Heart right ventricle (tissue), 16 donors: ENCODE measurements at regions not wholly inside any gene's neighbourhood (a gene's known extent, or its start where the extent isn't known, plus 50 kb on each side); places are given as distances from the start of the nearest gene placed in this dataset.
A peak's percentile ranks its signal among the peaks of the same experiment; 100 is the strongest.

Experiments
- ATAC-seq, 8 donors: fragments of 200-7000 bp; cut with Tn5 transposase; one replicate each; pipeline ENCODE4 v1.9.1; 2020; ENCODE audit warnings: mild to moderate bottlenecking in 8 of 8, moderate library complexity in 8 of 8, moderate number of reproducible peaks in 1 of 8
- DNase-seq, 2 donors: peaks; one replicate each; pipeline ENCODE4 v3.0.0-alpha.2; 2020
- H3K27ac ChIP-seq, 10 donors: fragments of 200-600 bp; sonication (generic) in 2 of 10; one replicate each; pipeline versions ENCODE4 v1.5.0 to v1.8.0; 2020 to 2022; ENCODE audit warnings: mild to moderate bottlenecking in 3 of 10
- H3K27me3 ChIP-seq, 7 donors: fragments of 200-600 bp; one replicate each; pipeline ENCODE4 v1.8.0; 2021 to 2022; ENCODE audit warnings: mild to moderate bottlenecking in 2 of 7
- H3K36me3 ChIP-seq, 9 donors: fragments of 200-600 bp; sonication (generic) in 1 of 9; one replicate each; pipeline versions ENCODE4 v1.5.0 to v1.8.0; 2020 to 2022; ENCODE audit warnings: mild to moderate bottlenecking in 2 of 9
- H3K4me1 ChIP-seq, 9 donors: fragments of 200-600 bp; sonication (generic) in 1 of 9; one replicate each; pipeline versions ENCODE4 v1.5.0 to v1.8.0; 2020 to 2022; ENCODE audit warnings: mild to moderate bottlenecking in 4 of 9
- H3K4me3 ChIP-seq, 10 donors: fragments of 200-600 bp; sonication (generic) in 2 of 10; one replicate each; pipeline versions ENCODE4 v1.5.0 to v1.8.0; 2020 to 2022; ENCODE audit warnings: mild to moderate bottlenecking in 7 of 10, moderate library complexity in 2 of 10
- H3K9me3 ChIP-seq, 11 donors: fragments of 200-600 bp in 10 of 11; sonication (generic) in 2 of 11; one replicate each; pipeline versions ENCODE4 v1.5.0 to v1.8.0; 2013 to 2022; ENCODE audit warnings: mild to moderate bottlenecking in 2 of 11, control low read depth in 1 of 11, moderate library complexity in 1 of 11
- WGBS, 2 donors: extraction: QIAGEN DNeasy Blood & Tissue Kit; methylation state at CpG; one replicate each; pipeline ENCODE4 v1.1.7; 2013; ENCODE audit warnings: inconsistent platforms in 1 of 2; 5-methylcytosine and 5-hydroxymethylcytosine counted together
- intact Hi-C, 10 donors: fragments of 100-400 bp; cut with DNase I; formaldehyde crosslinking; loops; one replicate each; pipeline versions ENCODE4 v1.11.1 to v1.14.2; 2022
- TF ChIP-seq, protein P1 (sequence below), 9 donors: fragments of 200-600 bp; sonication (generic) in 2 of 9; IDR thresholded peaks; one replicate each; pipeline versions ENCODE4 v1.5.0 to v1.8.0; 2021 to 2022; ENCODE audit warnings: antibody characterized with exemption in 9 of 9, mild to moderate bottlenecking in 5 of 9, moderate library complexity in 1 of 9
- donor health status: Arrhythmogenic right ventricular cardiomyopathy.
- donor health status: ischemic (EF 13 %, LVEDD 7.1; RV severe dilation, severe dysfunction).
- donor health status: healthy with polysubstance abuse.
- donor health status: DM: no; HTN: yes; CAD: no.
- donor health status: DM: no; HTN: no; CAD: no.
- donor health status: ischemic (EF 25% LVEDD 6.9; RV normal size, moderate dysfunction).
- donor health status: ischemic (EF 25% LVEDD 5.7; RV mildly dilated, moderate dysfunction).
- donor health status: healthy.
- donor health status: DM: yes; HTN: yes; CAD: no.
- donor health status: Ischemic cardiomyopathy.
- donor health status: ischemic (EF 35%, LVEDD 5.7; RV mildly dilated, moderate dysfunction).
- donor health status: nonischemic (EF 11% LVEDD 7.7; RV severe dilation, severe dysfunction).
- donor health status: DM: yes; HTN: yes; CAD: no.
- donor health status: PGD.
- donor health status: ischemic (EF 29% LVEDD 5.4; RV normal size, mild dysfunction).
- donor health status: nonischemic (EF 23%, LVEDD 6.1; RV moderate dilation, normal function).

DNA sequence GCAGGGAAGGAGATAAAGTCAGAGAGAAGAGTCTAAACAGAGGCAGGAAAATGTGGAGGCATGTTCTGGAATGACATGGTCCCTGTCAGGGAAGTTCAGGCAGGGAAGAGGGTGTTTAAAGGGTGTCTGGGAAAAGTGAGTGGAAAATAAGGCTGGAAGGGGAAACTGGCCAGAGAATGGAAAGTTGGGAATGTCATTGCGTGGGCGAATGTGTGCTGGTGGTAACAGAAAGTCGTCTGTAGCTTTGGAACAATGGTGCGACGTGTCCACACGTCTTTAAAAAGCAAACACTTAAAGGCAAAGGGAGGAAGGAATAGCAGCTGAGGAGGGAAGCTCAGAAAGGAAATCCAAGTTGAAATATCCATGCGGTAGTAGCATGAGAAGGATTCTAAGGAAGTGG lies 469.5 kb upstream of the SALL3 start:
- Histone ChIP-seq H3K27me3 (peaks cover 0 to 8% (median 0%) of the 10 kb centered on the region in 7 donors), H3K4me1 (no peaks in the 10 kb centered on the region), H3K27ac (no peak overlapping the region), H3K4me3 (no peak overlapping the region), H3K36me3 (no peaks in the 10 kb centered on the region), H3K9me3 (no peaks in the 10 kb centered on the region)
- intact Hi-C loops, result no loop called here
- 36 to 43% methylated on average over 7 of the region's 7 CpGs for whole genome bisulfite sequencing, 2 donors
- peak in 1 of 8 donors; percentile 25 for ATAC-seq
- TF ChIP-seq, protein P1, sequence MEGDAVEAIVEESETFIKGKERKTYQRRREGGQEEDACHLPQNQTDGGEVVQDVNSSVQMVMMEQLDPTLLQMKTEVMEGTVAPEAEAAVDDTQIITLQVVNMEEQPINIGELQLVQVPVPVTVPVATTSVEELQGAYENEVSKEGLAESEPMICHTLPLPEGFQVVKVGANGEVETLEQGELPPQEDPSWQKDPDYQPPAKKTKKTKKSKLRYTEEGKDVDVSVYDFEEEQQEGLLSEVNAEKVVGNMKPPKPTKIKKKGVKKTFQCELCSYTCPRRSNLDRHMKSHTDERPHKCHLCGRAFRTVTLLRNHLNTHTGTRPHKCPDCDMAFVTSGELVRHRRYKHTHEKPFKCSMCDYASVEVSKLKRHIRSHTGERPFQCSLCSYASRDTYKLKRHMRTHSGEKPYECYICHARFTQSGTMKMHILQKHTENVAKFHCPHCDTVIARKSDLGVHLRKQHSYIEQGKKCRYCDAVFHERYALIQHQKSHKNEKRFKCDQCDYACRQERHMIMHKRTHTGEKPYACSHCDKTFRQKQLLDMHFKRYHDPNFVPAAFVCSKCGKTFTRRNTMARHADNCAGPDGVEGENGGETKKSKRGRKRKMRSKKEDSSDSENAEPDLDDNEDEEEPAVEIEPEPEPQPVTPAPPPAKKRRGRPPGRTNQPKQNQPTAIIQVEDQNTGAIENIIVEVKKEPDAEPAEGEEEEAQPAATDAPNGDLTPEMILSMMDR (IDR thresholded peaks at IDR 0.05), result no peak
- no peak for DNase-seq

DNA sequence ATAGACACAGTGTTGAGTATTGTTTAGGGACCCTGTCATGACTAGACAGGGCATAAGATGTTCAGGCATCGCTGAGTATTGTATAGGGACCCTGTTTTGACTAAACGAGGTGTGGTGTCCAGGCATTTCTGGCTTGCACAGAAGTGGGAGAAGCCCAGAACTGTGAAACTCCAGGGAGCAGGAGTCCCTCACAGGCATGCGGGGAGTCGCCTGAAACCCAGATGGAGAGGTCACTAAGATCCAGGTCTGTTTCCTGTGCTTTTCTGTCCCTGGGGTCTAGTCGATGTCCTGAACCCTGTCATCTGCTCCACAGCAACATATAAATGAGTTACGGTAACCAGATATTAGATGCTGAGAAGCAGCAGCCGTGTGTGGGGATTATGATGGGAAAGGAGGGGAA lies 469.0 kb upstream of the SALL3 start:
- Histone ChIP-seq H3K4me1 (no peaks in the 10 kb centered on the region), H3K27me3 (peaks cover 0 to 8% (median 0%) of the 10 kb centered on the region in 7 donors), H3K27ac (no peak overlapping the region), H3K4me3 (no peak overlapping the region), H3K9me3 (no peaks in the 10 kb centered on the region), H3K36me3 (no peaks in the 10 kb centered on the region)
- TF ChIP-seq, protein P1 (IDR thresholded peaks at IDR 0.05), result no peak
- DNase-seq, result no peak
- 48 to 55% methylated on average over 7 of the region's 7 CpGs for WGBS, 2 donors
- intact Hi-C loops, result no loop called here
- ATAC-seq, result no peak

- intact Hi-C loops, result no loop called here
- no peaks in the 10 kb centered on the region for H3K9me3 ChIP-seq
- no peaks in the 10 kb centered on the region for H3K36me3 ChIP-seq
- H3K4me1 ChIP-seq, result no peaks in the 10 kb centered on the region
- ATAC-seq (no peak), DNase-seq (no peak)
- WGBS, 2 donors, result 82 to 85% methylated on average over 24 of the region's 24 CpGs
- no peak overlapping the region for H3K4me3 ChIP-seq
- peaks cover 0 to 8% (median 0%) of the 10 kb centered on the region in 7 donors for H3K27me3 ChIP-seq
- TF ChIP-seq, protein P1 (IDR thresholded peaks at IDR 0.05), result no peak
- no peak overlapping the region for H3K27ac ChIP-seq
These were observed 467.7 kb upstream of the SALL3 start for GRCh38 chr18:78511666-78512601.

- Histone ChIP-seq H3K4me1 (no peaks in the 10 kb centered on the region), H3K9me3 (no peaks in the 10 kb centered on the region), H3K27ac (no peak overlapping the region), H3K36me3 (no peaks in the 10 kb centered on the region), H3K27me3 (peaks cover 0 to 8% (median 0%) of the 10 kb centered on the region in 7 donors), H3K4me3 (no peak overlapping the region)
- 88 to 91% methylated on average over 24 of the region's 24 CpGs for WGBS, 2 donors
- ATAC-seq, result no peak
- TF ChIP-seq, protein P1 (IDR thresholded peaks at IDR 0.05), result no peak
- DNase-seq, result no peak
- intact Hi-C loops, result no loop called here
These were observed 464.5 kb upstream of the SALL3 start for GRCh38 chr18:78514910-78515670.
